ENCODE measurements at regions not wholly inside any gene's neighbourhood (a gene's known extent, or its start where the extent isn't known, plus 50 kb on each side); places are given as distances from the start of the nearest gene placed in this dataset.
A peak's percentile ranks its signal among the peaks of the same experiment; 100 is the strongest.

- DNase-seq (ENCODE audit: low read depth): no peak
- no peak overlapping the region for H3K4me3 ChIP-seq (ENCODE audit: low read depth, low read length)
- peak; percentile 29 for TF ChIP-seq CTCF (conservative IDR thresholded peaks at IDR 0.05; ENCODE audit: low read depth, low read length)
Measured at GRCh38 chr10:31620226-31621151, 301.5 kb downstream of the ZEB1 start.

DNA sequence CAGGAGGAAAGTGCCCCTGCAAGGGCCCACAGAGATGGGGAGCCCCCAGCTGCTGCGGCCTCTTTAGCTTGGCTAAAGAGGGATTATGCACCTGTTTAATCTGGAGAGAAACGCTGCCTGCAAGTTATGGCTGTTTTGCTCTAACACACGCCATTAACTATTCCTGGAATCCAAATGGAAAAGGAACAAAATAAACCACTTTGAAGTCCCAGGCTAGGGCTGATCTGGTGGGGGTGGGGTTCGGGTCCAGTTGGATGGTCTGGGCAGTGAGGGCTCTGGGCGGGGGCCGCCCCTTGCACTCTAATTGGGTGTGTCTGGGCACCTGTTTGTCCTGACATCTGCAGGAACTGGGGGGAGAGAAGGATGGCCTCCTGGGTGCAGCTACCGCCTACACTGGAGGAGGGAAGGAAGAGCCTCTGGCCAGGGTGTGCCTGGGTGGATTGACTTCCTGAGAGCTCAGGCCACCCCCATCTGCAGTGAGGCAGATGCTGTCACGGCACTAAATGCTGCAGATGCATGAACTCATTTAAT lies 300.6 kb downstream of the ZEB1 start:
- TF ChIP-seq CTCF (conservative IDR thresholded peaks at IDR 0.05; ENCODE audit: low read depth, low read length): no peak
- no peak for DNase-seq (ENCODE audit: low read depth)
- no peak overlapping the region for H3K4me3 ChIP-seq (ENCODE audit: low read depth, low read length)

DNA sequence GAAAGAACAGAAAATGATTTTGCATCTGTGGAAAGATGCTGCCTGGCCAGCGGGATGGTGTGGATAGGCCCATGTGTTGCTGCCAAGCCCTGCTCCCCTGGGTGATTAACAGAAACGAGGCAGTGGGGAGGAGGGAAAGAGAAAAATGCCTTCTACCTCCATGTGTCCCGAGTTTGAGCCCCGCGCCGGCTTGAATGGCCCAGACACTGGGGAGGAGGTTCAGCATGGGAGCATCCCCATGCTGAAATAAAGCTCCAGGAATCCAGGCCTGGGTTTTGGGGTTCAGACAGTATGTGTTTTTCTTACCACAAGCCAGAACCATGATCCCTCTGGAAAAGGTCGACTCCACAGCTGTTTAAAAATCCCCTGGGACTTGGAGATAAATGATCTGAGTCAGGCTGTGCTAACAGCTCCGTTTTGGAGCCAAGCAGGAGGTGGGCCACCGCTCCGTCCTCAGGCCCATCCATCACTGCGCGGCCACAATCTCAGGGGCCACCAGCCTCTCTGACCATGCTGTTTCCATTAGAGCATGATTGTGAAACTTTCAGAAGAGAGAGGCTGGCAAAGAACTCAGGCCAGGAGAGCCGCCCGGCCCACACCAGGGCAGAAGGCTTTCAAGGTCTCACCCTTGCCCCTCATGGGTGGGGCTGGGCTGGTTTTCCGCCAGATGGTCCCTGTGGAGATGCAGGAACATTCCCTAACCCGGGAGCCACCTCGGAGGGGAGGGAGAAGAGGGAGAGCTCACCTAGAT lies 299.7 kb downstream of the ZEB1 start:
- H3K4me3 ChIP-seq (ENCODE audit: low read depth, low read length): no peak overlapping the region
- no peak for TF ChIP-seq CTCF (conservative IDR thresholded peaks at IDR 0.05; ENCODE audit: low read depth, low read length)
- no peak for DNase-seq (ENCODE audit: low read depth)

- no peak for DNase-seq (ENCODE audit: low read depth)
- H3K4me3 ChIP-seq (ENCODE audit: low read depth, low read length): no peak overlapping the region
- no peak for TF ChIP-seq CTCF (conservative IDR thresholded peaks at IDR 0.05; ENCODE audit: low read depth, low read length)
Measured at GRCh38 chr10:31617757-31618156, 298.7 kb downstream of the ZEB1 start.

GRCh38 chr10:31617133-31617532 lies 298.1 kb downstream of the ZEB1 start:
- H3K4me3 ChIP-seq (ENCODE audit: low read depth, low read length): no peak overlapping the region
- DNase-seq (ENCODE audit: low read depth): no peak
- TF ChIP-seq CTCF (conservative IDR thresholded peaks at IDR 0.05; ENCODE audit: low read depth, low read length): no peak

DNA sequence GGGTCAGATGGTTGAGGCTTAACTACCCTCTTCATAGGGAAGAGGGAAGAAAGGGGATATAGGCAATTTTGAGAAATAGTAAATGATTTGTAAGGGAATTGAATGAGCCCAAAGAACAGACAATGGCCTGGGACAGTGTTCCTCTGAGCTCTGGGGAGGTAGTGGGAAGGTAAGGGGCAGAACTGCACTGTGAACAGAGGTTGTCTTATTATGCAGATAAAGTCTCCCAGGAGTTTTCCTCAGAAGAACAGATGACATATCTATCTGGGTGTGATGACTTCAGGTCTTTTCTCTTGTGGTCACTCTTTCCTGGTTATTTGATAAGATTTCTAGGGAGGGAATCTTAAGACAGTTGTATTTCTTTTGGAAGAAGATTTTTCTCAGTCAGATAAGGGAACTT lies 296.1 kb downstream of the ZEB1 start:
- no peak for DNase-seq (ENCODE audit: low read depth)
- H3K4me3 ChIP-seq (ENCODE audit: low read depth, low read length): no peak overlapping the region
- no peak for TF ChIP-seq CTCF (conservative IDR thresholded peaks at IDR 0.05; ENCODE audit: low read depth, low read length)

All from epithelial cell of proximal tubule (primary cell).